ENCODE measurements at regions not wholly inside any gene's neighbourhood (a gene's known extent, or its start where the extent isn't known, plus 50 kb on each side); places are given as distances from the start of the nearest gene placed in this dataset.

GRCh38 chr9:91082731-91083130 is 279.0 kb downstream of the AUH start:
- no peak for DNase-seq (ENCODE audit: extremely low spot score)
- no peak for TF ChIP-seq L3MBTL2 (conservative IDR thresholded peaks at IDR 0.05)
- TF ChIP-seq ELF4 (IDR thresholded peaks at IDR 0.05): no peak
- TF ChIP-seq FOXK2 (IDR thresholded peaks at IDR 0.05): no peak
- no peak for TF ChIP-seq HDGF (IDR thresholded peaks at IDR 0.05; ENCODE audit: borderline replicate concordance)
- TF ChIP-seq NFRKB (IDR thresholded peaks at IDR 0.05): no peak
- no peak for TF ChIP-seq ZNF384 (IDR thresholded peaks at IDR 0.05)
- no peak for TF ChIP-seq SP1 (IDR thresholded peaks at IDR 0.05)
- no peak for TF ChIP-seq FOXM1 (IDR thresholded peaks at IDR 0.05; ENCODE audit: borderline replicate concordance)
- TF ChIP-seq FOXA1 (IDR thresholded peaks at IDR 0.05): no peak
- TF ChIP-seq SUZ12 (IDR thresholded peaks at IDR 0.05): no peak
- no peak for TF ChIP-seq LEF1 (IDR thresholded peaks at IDR 0.05; ENCODE audit: borderline replicate concordance)
- no peak for TF ChIP-seq BHLHE40 (IDR thresholded peaks at IDR 0.05; ENCODE audit: borderline replicate concordance)
- no peak for TF ChIP-seq TARDBP (IDR thresholded peaks at IDR 0.05)
- no peak for TF ChIP-seq CTBP1 (IDR thresholded peaks at IDR 0.05; ENCODE audit: borderline replicate concordance)
- TF ChIP-seq ARNT (IDR thresholded peaks at IDR 0.05): no peak
- TF ChIP-seq PKNOX1 (IDR thresholded peaks at IDR 0.05): no peak
- ChIA-PET POLR2A (no interaction called here), CTCF (no interaction called here)

GRCh38 chr9:91084896-91085516 is 276.7 kb downstream of the AUH start:
- no peak for TF ChIP-seq ELF4 (IDR thresholded peaks at IDR 0.05)
- no peak for TF ChIP-seq ARNT (IDR thresholded peaks at IDR 0.05)
- no peak for TF ChIP-seq SUZ12 (IDR thresholded peaks at IDR 0.05)
- no peak for TF ChIP-seq ZNF384 (IDR thresholded peaks at IDR 0.05)
- TF ChIP-seq CTBP1 (IDR thresholded peaks at IDR 0.05; ENCODE audit: borderline replicate concordance): no peak
- TF ChIP-seq L3MBTL2 (conservative IDR thresholded peaks at IDR 0.05): no peak
- no peak for TF ChIP-seq FOXK2 (IDR thresholded peaks at IDR 0.05)
- no peak for TF ChIP-seq FOXM1 (IDR thresholded peaks at IDR 0.05; ENCODE audit: borderline replicate concordance)
- no peak for TF ChIP-seq FOXA1 (IDR thresholded peaks at IDR 0.05)
- no peak for TF ChIP-seq NFRKB (IDR thresholded peaks at IDR 0.05)
- no peak for TF ChIP-seq PKNOX1 (IDR thresholded peaks at IDR 0.05)
- TF ChIP-seq BHLHE40 (IDR thresholded peaks at IDR 0.05; ENCODE audit: borderline replicate concordance): no peak
- TF ChIP-seq TARDBP (IDR thresholded peaks at IDR 0.05): no peak
- TF ChIP-seq HDGF (IDR thresholded peaks at IDR 0.05; ENCODE audit: borderline replicate concordance): no peak
- TF ChIP-seq LEF1 (IDR thresholded peaks at IDR 0.05; ENCODE audit: borderline replicate concordance): no peak
- no peak for TF ChIP-seq SP1 (IDR thresholded peaks at IDR 0.05)
- ChIA-PET POLR2A (no interaction called here), CTCF (interaction anchor here (0.7 kb wide), 1 partner anchor 13 kb away, joined by 7 read pairs; no protein-coding TSS in a partner anchor)
- no peak for DNase-seq (ENCODE audit: extremely low spot score)

- ChIA-PET POLR2A (no interaction called here), CTCF (no interaction called here)
- no peak for DNase-seq (ENCODE audit: extremely low spot score)
Observed at GRCh38 chr9:91085517-91086291, 276.0 kb downstream of the AUH start.

GRCh38 chr9:91086657-91087461 is 274.9 kb downstream of the AUH start:
- no peak for DNase-seq (ENCODE audit: extremely low spot score)
- TF ChIP-seq BHLHE40 (IDR thresholded peaks at IDR 0.05; ENCODE audit: borderline replicate concordance) (no peak), CTBP1 (IDR thresholded peaks at IDR 0.05; ENCODE audit: borderline replicate concordance) (no peak), FOXK2 (IDR thresholded peaks at IDR 0.05) (no peak), SP1 (IDR thresholded peaks at IDR 0.05) (no peak), LEF1 (IDR thresholded peaks at IDR 0.05; ENCODE audit: borderline replicate concordance) (no peak), NFRKB (IDR thresholded peaks at IDR 0.05) (no peak)
- ChIA-PET POLR2A (no interaction called here), CTCF (no interaction called here)

More at GRCh38 chr9:91085517-91086291, 276.0 kb downstream of the AUH start:
- TF ChIP-seq SP1 (IDR thresholded peaks at IDR 0.05) (no peak), CTBP1 (IDR thresholded peaks at IDR 0.05; ENCODE audit: borderline replicate concordance) (no peak), TARDBP (IDR thresholded peaks at IDR 0.05) (no peak), NFRKB (IDR thresholded peaks at IDR 0.05) (no peak), ZNF384 (IDR thresholded peaks at IDR 0.05) (no peak), LEF1 (IDR thresholded peaks at IDR 0.05; ENCODE audit: borderline replicate concordance) (no peak), BHLHE40 (IDR thresholded peaks at IDR 0.05; ENCODE audit: borderline replicate concordance) (no peak), HDGF (IDR thresholded peaks at IDR 0.05; ENCODE audit: borderline replicate concordance) (no peak), ARNT (IDR thresholded peaks at IDR 0.05) (no peak), SUZ12 (IDR thresholded peaks at IDR 0.05) (no peak), ELF4 (IDR thresholded peaks at IDR 0.05) (no peak), PKNOX1 (IDR thresholded peaks at IDR 0.05) (no peak), FOXA1 (IDR thresholded peaks at IDR 0.05) (no peak), FOXM1 (IDR thresholded peaks at IDR 0.05; ENCODE audit: borderline replicate concordance) (no peak)

- POLR2A ChIA-PET: no interaction called here
Observed at GRCh38 chr9:91087462-91087759, 274.3 kb downstream of the AUH start.

More at GRCh38 chr9:91087462-91087759, 274.3 kb downstream of the AUH start:
- TF ChIP-seq HDGF (IDR thresholded peaks at IDR 0.05; ENCODE audit: borderline replicate concordance) (no peak), LEF1 (IDR thresholded peaks at IDR 0.05; ENCODE audit: borderline replicate concordance) (no peak), FOXA1 (IDR thresholded peaks at IDR 0.05) (no peak), FOXK2 (IDR thresholded peaks at IDR 0.05) (no peak), SUZ12 (IDR thresholded peaks at IDR 0.05) (no peak), ARNT (IDR thresholded peaks at IDR 0.05) (no peak), BHLHE40 (IDR thresholded peaks at IDR 0.05; ENCODE audit: borderline replicate concordance) (no peak), ELF4 (IDR thresholded peaks at IDR 0.05) (no peak), CTBP1 (IDR thresholded peaks at IDR 0.05; ENCODE audit: borderline replicate concordance) (no peak), L3MBTL2 (conservative IDR thresholded peaks at IDR 0.05) (no peak), SP1 (IDR thresholded peaks at IDR 0.05) (no peak), PKNOX1 (IDR thresholded peaks at IDR 0.05) (no peak), ZNF384 (IDR thresholded peaks at IDR 0.05) (no peak), TARDBP (IDR thresholded peaks at IDR 0.05) (no peak), FOXM1 (IDR thresholded peaks at IDR 0.05; ENCODE audit: borderline replicate concordance) (no peak), NFRKB (IDR thresholded peaks at IDR 0.05) (no peak)
- no peak for DNase-seq (ENCODE audit: extremely low spot score)
- CTCF ChIA-PET: no interaction called here

All from HEK293T (cell line).